GM04504 (cell line): ENCODE measurements at regions not wholly inside any gene's neighbourhood (a gene's known extent, or its start where the extent isn't known, plus 50 kb on each side); places are given as distances from the start of the nearest gene placed in this dataset.
"Not testable (repeated sequence)": the region's sequence is repeated elsewhere in the genome, so short reads cannot be mapped to it uniquely, and the experiment has no call there.

ENCODE experiments used
- DNase-seq: peaks from one replicate; pipeline ENCODE4 v3.0.0-alpha.2; 2012; ENCODE audit warnings: low read depth

- no peak for DNase-seq
Measured at GRCh38 chr6:132198896-132199295, 202.4 kb downstream of the MOXD1 start.

GRCh38 chr6:132198040-132198439 lies 203.2 kb downstream of the MOXD1 start:
- no peak for DNase-seq

- no peak for DNase-seq
Measured at GRCh38 chr6:132194529-132194928, 206.7 kb downstream of the MOXD1 start.

GRCh38 chr6:132192631-132193030 lies 208.6 kb downstream of the MOXD1 start:
- no peak for DNase-seq

GRCh38 chr6:132190815-132191175 lies 210.5 kb downstream of the MOXD1 start:
- DNase-seq, result peak; percentile 69

GRCh38 chr6:132190097-132190814 lies 211.0 kb downstream of the MOXD1 start:
- no peak for DNase-seq

- no peak for DNase-seq
Measured at GRCh38 chr6:132188556-132189264, 212.6 kb downstream of the MOXD1 start.

GRCh38 chr6:132187816-132188215 lies 213.5 kb downstream of the MOXD1 start:
- DNase-seq, result no peak

GRCh38 chr6:132184966-132185365 lies 216.3 kb downstream of the MOXD1 start:
- not testable (repeated sequence) for DNase-seq

- no peak for DNase-seq
Measured at GRCh38 chr6:132179955-132180354, 221.3 kb downstream of the MOXD1 start.

GRCh38 chr6:132174919-132175318 lies 223.7 kb upstream of the CCN2 start:
- no peak for DNase-seq

- DNase-seq, result no peak
Measured at GRCh38 chr6:132168961-132169360, 217.8 kb upstream of the CCN2 start.

GRCh38 chr6:132167929-132168892 lies 217.0 kb upstream of the CCN2 start:
- DNase-seq, result no peak

- DNase-seq, result no peak
Measured at GRCh38 chr6:132166526-132167051, 215.4 kb upstream of the CCN2 start.

- no peak for DNase-seq
Measured at GRCh38 chr6:132165677-132166076, 214.5 kb upstream of the CCN2 start.

- peak; percentile 30 for DNase-seq
Measured at GRCh38 chr6:132161283-132161682, 210.1 kb upstream of the CCN2 start.

- peak; percentile 95 for DNase-seq
Measured at GRCh38 chr6:132153221-132153898, 202.2 kb upstream of the CCN2 start.

- peak; percentile 100 for DNase-seq
Measured at GRCh38 chr6:132147530-132148011, 196.4 kb upstream of the CCN2 start.

GRCh38 chr6:132144456-132144855 lies 193.3 kb upstream of the CCN2 start:
- no peak for DNase-seq

- no peak for DNase-seq
Measured at GRCh38 chr6:132143258-132143657, 192.1 kb upstream of the CCN2 start.

GRCh38 chr6:132142768-132143167 lies 191.6 kb upstream of the CCN2 start:
- no peak for DNase-seq

- DNase-seq, result no peak
Measured at GRCh38 chr6:132142308-132142707, 191.1 kb upstream of the CCN2 start.
